GM12892 (cell line): ENCODE measurements at regions not wholly inside any gene's neighbourhood (a gene's known extent, or its start where the extent isn't known, plus 50 kb on each side); places are given as distances from the start of the nearest gene placed in this dataset.

Experiments used
- POLR2A ChIP-seq: IDR thresholded peaks from 2 replicates; pipeline ENCODE4 v1.6.1; 2011; ENCODE audit warnings: low read depth, low read length, control low read depth
- POLR2AphosphoS5 ChIP-seq: IDR thresholded peaks from 2 replicates; pipeline ENCODE4 v1.6.1; 2011; ENCODE audit warnings: low read depth, low read length, control low read depth

GRCh38 chr2:191555092-191555742, 122.7 kb upstream of the NABP1 start:
- no peak for TF ChIP-seq POLR2AphosphoS5
- no peak for TF ChIP-seq POLR2A
